ENCODE measurements at regions not wholly inside any gene's neighbourhood (a gene's known extent, or its start where the extent isn't known, plus 50 kb on each side); places are given as distances from the start of the nearest gene placed in this dataset.

DNA sequence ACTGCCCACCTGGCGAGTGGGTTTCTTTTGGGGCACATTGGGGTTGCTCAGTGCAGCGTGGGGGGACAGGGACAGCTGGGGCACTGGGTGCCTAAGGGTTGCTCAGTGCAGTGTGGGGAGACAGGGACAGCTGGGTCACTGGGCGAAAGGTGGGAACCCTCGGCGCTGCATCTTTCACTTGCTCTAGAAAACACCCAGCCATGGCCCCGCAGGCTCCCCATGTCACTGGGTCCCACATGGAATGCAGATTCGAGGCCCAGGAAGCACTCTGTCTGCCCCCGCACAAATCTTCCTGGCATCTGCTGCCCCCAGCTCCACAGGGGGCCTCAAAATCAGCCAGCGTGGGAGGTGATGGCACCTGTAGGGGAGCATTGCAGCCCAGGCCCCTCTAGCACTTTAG lies 229.3 kb downstream of the BRD1 start:
- TF ChIP-seq ZFP3 (CRISPR knock-in tag; IDR thresholded peaks at IDR 0.05) (no peak), CSDC2 (CRISPR knock-in tag; IDR thresholded peaks at IDR 0.05) (no peak), RARB (CRISPR knock-in tag; IDR thresholded peaks at IDR 0.05) (no peak)
- TF ChIP-seq, protein P1, sequence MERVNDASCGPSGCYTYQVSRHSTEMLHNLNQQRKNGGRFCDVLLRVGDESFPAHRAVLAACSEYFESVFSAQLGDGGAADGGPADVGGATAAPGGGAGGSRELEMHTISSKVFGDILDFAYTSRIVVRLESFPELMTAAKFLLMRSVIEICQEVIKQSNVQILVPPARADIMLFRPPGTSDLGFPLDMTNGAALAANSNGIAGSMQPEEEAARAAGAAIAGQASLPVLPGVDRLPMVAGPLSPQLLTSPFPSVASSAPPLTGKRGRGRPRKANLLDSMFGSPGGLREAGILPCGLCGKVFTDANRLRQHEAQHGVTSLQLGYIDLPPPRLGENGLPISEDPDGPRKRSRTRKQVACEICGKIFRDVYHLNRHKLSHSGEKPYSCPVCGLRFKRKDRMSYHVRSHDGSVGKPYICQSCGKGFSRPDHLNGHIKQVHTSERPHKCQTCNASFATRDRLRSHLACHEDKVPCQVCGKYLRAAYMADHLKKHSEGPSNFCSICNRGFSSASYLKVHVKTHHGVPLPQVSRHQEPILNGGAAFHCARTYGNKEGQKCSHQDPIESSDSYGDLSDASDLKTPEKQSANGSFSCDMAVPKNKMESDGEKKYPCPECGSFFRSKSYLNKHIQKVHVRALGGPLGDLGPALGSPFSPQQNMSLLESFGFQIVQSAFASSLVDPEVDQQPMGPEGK (CRISPR knock-in tag; IDR thresholded peaks at IDR 0.05; ENCODE audit: borderline replicate concordance) = no peak

All from SK-N-SH treated with all-trans-retinoic acid at 6 μM for 48 hours (cell line).